Epidermal melanocyte (primary cell): ENCODE measurements at regions not wholly inside any gene's neighbourhood (a gene's known extent, or its start where the extent isn't known, plus 50 kb on each side); places are given as distances from the start of the nearest gene placed in this dataset.
A peak's percentile ranks its signal among the peaks of the same experiment; 100 is the strongest.
"Not testable (repeated sequence)": the region's sequence is repeated elsewhere in the genome, so short reads cannot be mapped to it uniquely, and the experiment has no call there.

Experiments
- DNase-seq: peaks from one replicate; pipeline ENCODE4 v3.0.0; 2011; ENCODE audit warnings: low spot score; ENCODE audit not compliant: insufficient read length

DNA sequence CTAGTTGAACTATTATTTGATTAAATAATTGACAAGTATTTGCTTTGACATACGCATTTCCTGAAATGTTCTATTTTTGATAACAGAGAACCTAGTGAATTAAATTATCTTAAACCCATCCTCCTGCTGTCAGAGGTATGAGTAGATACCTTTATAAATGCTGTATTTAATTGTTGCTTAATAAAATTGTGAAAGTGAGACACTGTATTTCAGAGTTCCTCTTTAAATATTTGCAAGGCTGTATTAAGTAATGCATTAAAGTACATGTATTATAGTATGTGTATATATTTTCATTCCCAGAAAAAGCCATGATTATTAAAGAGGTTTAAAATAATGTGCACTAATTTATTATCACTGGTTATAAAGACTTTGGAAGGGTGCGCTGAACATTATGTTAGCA is 483.8 kb downstream of the TFAP2B start:
- DNase-seq, result no peak

DNA sequence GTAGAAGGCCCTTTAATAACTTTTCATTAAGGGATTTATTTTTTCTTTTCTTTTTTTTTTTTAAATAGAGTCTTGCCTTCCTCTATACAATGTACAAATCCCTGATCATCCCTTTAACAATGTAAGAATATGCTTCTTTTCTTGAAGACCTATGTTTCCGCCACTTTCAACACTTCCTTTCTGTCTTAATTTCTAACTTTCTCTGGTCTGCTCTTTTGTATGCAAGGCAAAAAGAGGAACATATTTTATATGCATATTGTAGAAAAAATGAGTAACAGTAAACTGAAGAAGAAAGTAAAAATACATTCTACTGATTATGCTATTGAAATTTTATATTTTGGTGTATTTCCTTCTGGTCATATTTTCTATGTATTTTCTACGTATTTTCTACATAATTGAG is 484.7 kb downstream of the TFAP2B start:
- DNase-seq, result no peak

DNA sequence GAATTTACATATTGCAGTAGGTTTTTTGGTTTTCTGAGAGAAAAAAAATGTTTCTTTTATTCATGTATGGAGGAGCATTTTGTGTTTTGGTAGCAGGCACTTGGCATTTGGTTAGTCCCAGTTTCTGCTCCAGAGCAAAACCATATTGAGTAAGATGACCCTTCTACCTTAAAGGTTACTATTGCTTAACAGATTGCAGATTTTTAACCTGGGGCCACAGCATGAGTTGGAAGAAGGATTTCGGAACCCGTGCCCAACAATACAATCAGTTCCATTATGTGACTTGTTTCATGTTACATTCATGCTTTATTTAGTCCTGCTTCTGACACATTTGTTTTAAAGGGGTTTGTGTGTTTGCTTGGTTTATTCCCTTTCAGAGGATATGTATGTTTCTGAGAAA is 496.3 kb downstream of the TFAP2B start:
- no peak for DNase-seq

- DNase-seq, result no peak
Measured at GRCh38 chr6:51318674-51319073, 500.0 kb downstream of the TFAP2B start.

DNA sequence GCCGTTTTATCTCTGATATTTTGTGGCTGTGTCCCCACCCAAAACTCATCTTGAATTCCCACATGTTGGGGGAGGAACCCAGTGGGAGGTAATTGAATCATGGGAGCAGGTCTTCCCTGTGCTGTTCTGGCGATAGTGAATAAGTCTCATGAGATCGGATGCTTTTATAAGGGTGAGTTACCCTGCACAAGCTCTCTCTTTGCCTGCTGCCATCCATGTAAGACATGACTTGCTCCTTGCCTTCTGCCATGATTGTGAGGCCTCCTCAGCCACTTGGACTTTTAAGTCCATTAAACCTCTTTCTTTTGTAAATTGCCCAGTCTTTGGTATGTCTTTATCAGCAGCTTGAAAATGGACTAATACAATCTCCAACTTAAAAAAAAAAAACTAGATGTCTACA is 502.8 kb downstream of the TFAP2B start:
- not testable (repeated sequence) for DNase-seq

- DNase-seq, result no peak
Measured at GRCh38 chr6:51322505-51322904, 503.8 kb downstream of the TFAP2B start.

DNA sequence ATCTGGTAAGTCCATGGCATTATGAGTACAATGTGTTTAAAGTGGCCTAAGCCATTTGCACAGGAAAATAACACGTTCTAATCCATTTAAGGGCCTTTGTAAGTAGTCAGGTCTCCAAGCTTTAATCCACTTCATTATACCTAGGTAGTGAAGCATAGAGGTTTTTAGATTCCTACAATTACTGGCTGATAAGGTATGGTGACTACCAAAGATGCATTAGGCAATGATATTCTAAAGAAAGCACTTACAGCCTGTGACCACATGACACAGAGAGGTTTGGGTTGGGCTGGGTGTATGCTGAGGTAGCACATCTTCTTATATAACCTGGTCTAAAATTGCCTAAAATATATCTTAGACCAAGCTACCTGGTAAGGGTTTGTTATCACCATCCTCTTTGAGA is 504.4 kb downstream of the TFAP2B start:
- DNase-seq, result no peak

- no peak for DNase-seq
Measured at GRCh38 chr6:51330971-51331370, 512.3 kb downstream of the TFAP2B start.

DNA sequence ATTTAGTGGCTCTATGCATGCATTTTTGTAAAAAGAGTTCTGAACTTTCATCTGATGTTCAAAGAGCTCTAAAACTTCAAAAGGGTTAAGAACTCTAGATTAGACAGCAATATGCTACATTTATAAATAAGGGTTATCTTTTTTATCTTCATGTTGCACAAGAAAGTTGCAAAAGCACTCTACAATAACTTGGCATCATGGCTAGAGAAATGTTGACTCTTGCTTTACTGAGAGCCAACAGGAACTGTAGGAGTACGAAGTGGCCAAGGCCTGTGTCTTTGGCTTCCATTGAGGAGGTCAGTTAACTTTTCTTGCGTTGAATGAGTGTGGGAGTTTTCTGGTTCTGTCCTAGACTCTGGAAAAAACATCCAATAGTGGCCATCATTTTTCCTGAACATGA is 516.9 kb downstream of the TFAP2B start:
- DNase-seq, result no peak

DNA sequence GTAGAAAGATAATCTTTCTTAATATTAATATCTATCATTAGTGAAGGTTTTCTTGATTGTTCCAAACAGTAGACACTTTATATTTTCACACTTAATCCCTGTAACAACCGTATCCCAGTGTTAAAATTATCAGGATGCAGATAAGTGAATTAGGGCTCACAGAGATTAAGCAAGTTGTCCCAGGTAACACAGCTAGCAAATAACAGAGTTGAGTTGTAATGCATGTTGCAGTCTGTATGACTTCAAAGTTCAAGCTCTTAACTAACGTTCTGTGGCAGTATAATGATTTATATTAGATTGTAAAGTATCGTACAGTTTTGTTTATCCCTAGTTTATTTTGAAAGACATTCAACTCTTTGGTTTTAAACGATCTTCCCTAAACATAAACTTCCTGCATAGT is 517.5 kb downstream of the TFAP2B start:
- no peak for DNase-seq

DNA sequence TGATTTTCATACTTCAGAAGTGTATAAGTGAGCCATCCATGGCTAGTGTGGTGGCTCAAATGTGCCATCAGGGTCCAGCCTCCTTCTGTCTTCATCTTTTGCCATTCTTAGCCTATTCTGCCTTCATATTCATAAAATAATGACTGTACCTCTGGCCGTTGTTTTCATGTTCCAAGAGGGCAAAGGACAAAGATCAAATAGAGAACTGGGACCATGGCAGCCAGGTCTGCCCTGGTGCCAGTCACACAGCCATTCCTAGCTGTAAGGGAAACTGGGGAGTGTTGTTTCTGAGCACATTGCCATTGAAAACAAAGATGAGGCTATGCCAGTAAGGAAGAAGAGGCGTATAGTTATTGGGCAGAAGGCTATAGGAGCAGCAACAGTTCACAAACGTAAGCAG is 518.6 kb downstream of the TFAP2B start:
- no peak for DNase-seq

GRCh38 chr6:51339108-51339507 is 520.4 kb downstream of the TFAP2B start:
- no peak for DNase-seq

GRCh38 chr6:51339728-51340127 is 521.1 kb downstream of the TFAP2B start:
- no peak for DNase-seq

DNA sequence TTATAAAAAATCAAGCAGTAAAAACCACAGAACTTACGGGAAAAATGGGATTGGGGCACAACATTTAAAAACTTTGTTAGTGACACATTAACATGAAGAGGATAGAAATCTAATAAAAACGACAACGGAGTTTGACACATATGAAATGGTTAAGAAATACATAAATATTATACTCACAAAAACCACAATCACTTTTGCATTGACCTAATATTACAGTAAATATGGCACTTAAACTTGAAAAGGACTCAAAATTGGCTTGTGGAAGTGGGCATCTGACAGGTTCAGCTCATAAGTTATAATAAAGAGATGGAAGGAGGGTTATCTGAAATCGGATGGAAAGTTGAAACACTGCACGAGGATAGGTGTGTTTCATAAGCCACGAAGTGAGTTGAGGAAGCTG is 523.7 kb downstream of the TFAP2B start:
- no peak for DNase-seq

- DNase-seq, result peak; percentile 88
Measured at GRCh38 chr6:51349857-51350256, 531.2 kb downstream of the TFAP2B start.

GRCh38 chr6:51350308-51350904 is 531.7 kb downstream of the TFAP2B start:
- no peak for DNase-seq

DNA sequence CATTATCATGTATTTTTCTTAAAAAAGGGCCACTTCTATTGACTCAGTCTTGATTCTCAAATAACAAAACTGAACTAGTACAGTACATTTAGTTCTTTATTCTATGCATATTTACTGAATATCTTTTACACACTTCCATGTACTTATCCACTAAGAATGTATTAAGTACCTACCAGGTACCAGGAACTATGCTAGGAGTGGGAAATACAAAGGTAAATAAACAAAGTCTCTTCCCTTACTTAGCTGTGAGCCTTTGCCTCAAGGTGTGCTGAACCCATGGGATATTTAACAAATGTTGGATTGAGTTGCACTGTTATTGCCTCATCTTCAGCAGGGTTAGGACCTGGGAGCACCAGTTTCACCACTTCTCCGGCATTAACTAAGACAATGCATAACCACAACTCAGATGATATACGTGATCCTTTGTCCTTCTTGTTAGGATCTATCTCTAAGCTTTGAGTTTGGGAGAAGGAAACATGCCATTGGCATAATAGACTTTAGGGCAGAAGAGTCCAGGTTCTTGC is 533.9 kb downstream of the TFAP2B start:
- no peak for DNase-seq

GRCh38 chr6:51360287-51360686 is 541.6 kb downstream of the TFAP2B start:
- no peak for DNase-seq

DNA sequence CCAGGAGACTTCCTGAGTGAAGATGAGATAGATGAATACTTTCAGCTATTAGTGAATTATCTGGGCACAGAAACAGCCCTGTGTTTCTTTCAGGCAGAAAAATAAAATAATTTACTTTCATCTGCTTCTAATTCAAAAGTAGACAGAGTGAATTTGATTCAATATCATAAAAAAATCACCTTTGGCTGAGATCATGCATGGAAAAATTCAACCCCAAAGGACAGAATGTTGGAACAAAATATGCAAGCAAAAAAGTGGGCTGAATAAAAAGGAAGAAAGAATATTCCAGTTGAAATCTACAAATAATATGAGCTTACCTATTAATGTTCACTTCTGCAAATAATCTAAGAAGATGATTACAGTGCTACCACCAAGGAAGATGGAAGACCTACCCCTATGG is 546.9 kb downstream of the TFAP2B start:
- DNase-seq, result no peak

- DNase-seq, result no peak
Measured at GRCh38 chr6:51369485-51369884, 550.8 kb downstream of the TFAP2B start.

- no peak for DNase-seq
Measured at GRCh38 chr6:51382847-51383246, 564.2 kb downstream of the TFAP2B start.

DNA sequence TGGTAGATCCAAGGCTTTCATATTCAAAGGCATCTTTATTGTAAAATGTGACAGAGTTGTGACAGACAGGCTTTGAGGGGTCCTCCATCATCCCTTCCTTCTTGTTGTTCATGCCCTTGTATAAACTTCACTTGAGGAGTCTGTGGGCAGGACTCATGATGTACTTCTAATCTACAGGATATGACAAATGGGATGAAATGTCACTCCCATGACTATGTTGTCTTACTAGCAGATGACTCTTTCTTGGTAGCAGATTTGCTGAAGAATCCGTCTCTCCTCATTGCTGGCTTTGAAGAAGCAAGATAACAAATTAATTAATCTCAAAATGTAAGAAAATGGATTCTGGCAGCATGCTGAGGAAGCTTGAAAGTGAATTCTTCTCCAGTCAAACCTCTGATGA is 566.1 kb downstream of the TFAP2B start:
- no peak for DNase-seq

DNA sequence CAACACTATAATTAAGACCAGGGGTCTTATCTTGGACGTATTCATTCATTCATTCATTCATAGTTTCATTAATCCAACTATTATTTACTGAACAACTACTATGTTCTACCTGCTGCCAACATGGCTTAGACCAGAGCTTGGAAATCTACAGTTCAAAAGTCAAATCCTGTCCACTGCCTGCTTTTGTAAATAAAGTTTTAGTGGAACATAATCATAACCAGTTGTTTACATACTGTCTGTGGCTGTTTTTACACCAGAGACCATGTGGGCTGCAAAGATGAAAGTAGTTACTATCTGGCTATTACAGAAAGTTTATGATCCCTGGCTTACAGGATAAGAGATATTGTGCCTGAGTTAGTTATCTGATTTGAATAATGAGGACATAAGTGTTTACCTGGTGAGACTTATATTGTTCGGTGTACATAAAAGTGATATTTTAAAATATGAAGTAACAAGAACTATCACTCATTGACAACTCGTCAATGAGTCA is 567.7 kb downstream of the TFAP2B start:
- DNase-seq, result no peak

DNA sequence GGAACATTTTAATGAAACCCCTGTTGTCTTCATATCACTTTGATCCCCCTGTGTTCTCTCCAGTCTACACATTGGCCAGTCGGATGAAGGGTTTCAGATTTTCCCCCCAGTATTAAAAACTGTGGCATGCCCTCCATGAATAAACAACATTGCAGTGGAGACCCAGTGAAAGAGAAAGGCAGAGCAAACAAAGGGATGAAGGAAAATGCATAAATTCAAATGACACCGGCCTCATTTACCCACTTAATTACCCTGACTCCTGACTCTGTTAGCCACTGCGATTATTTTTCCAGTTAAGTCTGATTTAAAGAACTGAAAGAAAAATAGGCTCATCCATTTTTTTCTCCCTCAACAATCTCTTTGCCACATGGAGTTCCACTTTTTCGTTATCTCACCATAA is 569.2 kb downstream of the TFAP2B start:
- DNase-seq, result no peak
